Hepatocyte (in vitro differentiated cells): ENCODE measurements at regions not wholly inside any gene's neighbourhood (a gene's known extent, or its start where the extent isn't known, plus 50 kb on each side); places are given as distances from the start of the nearest gene placed in this dataset.

ENCODE experiments used
- DNase-seq: peaks from one replicate; pipeline ENCODE4 v3.0.0-alpha.2; 2016; ENCODE audit warnings: low spot score
- H2AFZ ChIP-seq: fragments of 200-600 bp; sonication (generic); 2 replicates; pipeline ENCODE4 v1.6.0; 2016; ENCODE audit warnings: antibody characterized with exemption, mild to moderate bottlenecking
- H3K27ac ChIP-seq: fragments of 200-600 bp; sonication (generic); 2 replicates; pipeline ENCODE4 v1.5.1; 2016; ENCODE audit warnings: mild to moderate bottlenecking
- H3K27me3 ChIP-seq: fragments of 200-600 bp; sonication (generic); 2 replicates; pipeline ENCODE4 v1.6.1; 2016
- H3K36me3 ChIP-seq: fragments of 200-600 bp; sonication (generic); replicated peaks from 2 replicates; pipeline ENCODE4 v1.5.1; 2016; ENCODE audit warnings: low read depth; ENCODE audit not compliant: insufficient read depth
- H3K4me1 ChIP-seq: fragments of 200-600 bp; sonication (generic); 2 replicates; pipeline ENCODE4 v1.5.1; 2016; ENCODE audit warnings: mild to moderate bottlenecking, moderate library complexity; ENCODE audit not compliant: insufficient read depth
- H3K4me2 ChIP-seq: fragments of 200-600 bp; sonication (generic); 2 replicates; pipeline ENCODE4 v1.6.0; 2016
- H3K4me3 ChIP-seq: fragments of 200-600 bp; sonication (generic); 2 replicates; pipeline ENCODE4 v1.5.1; 2016; ENCODE audit warnings: mild to moderate bottlenecking
- H3K79me2 ChIP-seq: fragments of 200-600 bp; sonication (generic); 2 replicates; pipeline ENCODE4 v1.6.0; 2017; ENCODE audit warnings: mild to moderate bottlenecking
- H3K9me2 ChIP-seq: fragments of 200-600 bp; sonication (generic); replicated peaks from 2 replicates; pipeline ENCODE4 v1.6.0; 2017; ENCODE audit warnings: mild to moderate bottlenecking; ENCODE audit not compliant: insufficient read depth
- H3K9me3 ChIP-seq: fragments of 200-600 bp; sonication (generic); 2 replicates; pipeline ENCODE4 v1.5.1; 2016; ENCODE audit warnings: low read depth, mild to moderate bottlenecking
- H4K20me1 ChIP-seq: fragments of 200-600 bp; sonication (generic); 2 replicates; pipeline ENCODE4 v1.6.0; 2016; ENCODE audit warnings: mild to moderate bottlenecking; ENCODE audit not compliant: insufficient read depth, poor library complexity, severe bottlenecking
- EZH2 ChIP-seq: fragments of 200-600 bp; sonication (generic); IDR thresholded peaks from 2 replicates; pipeline ENCODE4 v1.6.1; 2016; ENCODE audit warnings: antibody characterized with exemption, mild to moderate bottlenecking, borderline replicate concordance
- EZH2phosphoT487 ChIP-seq: fragments of 200-600 bp; sonication (generic); IDR thresholded peaks from one replicate; pipeline ENCODE4 v1.6.1; 2018; ENCODE audit warnings: antibody characterized with exemption, mild to moderate bottlenecking, low read depth, moderate library complexity; ENCODE audit not compliant: unreplicated experiment, severe bottlenecking
- WGBS: methylation state at CpG from one replicate; pipeline ENCODE4 v1.1.6; 2016; ENCODE audit warnings: low lambda C conversion rate; ENCODE audit errors: missing lambda C conversion rate; 5-methylcytosine and 5-hydroxymethylcytosine counted together
- TF ChIP-seq, protein P1 (sequence below): fragments of 200-600 bp; sonication (generic); IDR thresholded peaks from 2 replicates; pipeline ENCODE4 v1.5.1; 2016; ENCODE audit warnings: antibody characterized with exemption, mild to moderate bottlenecking; ENCODE audit not compliant: poor library complexity

- Histone ChIP-seq H2AFZ (no peak overlapping the region), H3K27me3 (no peaks in the 10 kb centered on the region), H3K4me3 (no peak overlapping the region), H3K4me1 (no peaks in the 10 kb centered on the region), H4K20me1 (no peaks in the 10 kb centered on the region), H3K4me2 (no peak overlapping the region), H3K9me2 (no peaks in the 10 kb centered on the region), H3K36me3 (no peaks in the 10 kb centered on the region), H3K27ac (peak overlapping the region; percentile 69), H3K79me2 (no peaks in the 10 kb centered on the region), H3K9me3 (no peaks in the 10 kb centered on the region)
- no peak for DNase-seq
- WGBS, result 68% methylated on average over 3 of the region's 3 CpGs
- TF ChIP-seq, protein P1, sequence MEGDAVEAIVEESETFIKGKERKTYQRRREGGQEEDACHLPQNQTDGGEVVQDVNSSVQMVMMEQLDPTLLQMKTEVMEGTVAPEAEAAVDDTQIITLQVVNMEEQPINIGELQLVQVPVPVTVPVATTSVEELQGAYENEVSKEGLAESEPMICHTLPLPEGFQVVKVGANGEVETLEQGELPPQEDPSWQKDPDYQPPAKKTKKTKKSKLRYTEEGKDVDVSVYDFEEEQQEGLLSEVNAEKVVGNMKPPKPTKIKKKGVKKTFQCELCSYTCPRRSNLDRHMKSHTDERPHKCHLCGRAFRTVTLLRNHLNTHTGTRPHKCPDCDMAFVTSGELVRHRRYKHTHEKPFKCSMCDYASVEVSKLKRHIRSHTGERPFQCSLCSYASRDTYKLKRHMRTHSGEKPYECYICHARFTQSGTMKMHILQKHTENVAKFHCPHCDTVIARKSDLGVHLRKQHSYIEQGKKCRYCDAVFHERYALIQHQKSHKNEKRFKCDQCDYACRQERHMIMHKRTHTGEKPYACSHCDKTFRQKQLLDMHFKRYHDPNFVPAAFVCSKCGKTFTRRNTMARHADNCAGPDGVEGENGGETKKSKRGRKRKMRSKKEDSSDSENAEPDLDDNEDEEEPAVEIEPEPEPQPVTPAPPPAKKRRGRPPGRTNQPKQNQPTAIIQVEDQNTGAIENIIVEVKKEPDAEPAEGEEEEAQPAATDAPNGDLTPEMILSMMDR, result no peak
- no peak for TF ChIP-seq EZH2phosphoT487
- TF ChIP-seq EZH2, result no peak
These were observed 96.1 kb upstream of the EGLN3 start for GRCh38 chr14:34046799-34047520.

DNA sequence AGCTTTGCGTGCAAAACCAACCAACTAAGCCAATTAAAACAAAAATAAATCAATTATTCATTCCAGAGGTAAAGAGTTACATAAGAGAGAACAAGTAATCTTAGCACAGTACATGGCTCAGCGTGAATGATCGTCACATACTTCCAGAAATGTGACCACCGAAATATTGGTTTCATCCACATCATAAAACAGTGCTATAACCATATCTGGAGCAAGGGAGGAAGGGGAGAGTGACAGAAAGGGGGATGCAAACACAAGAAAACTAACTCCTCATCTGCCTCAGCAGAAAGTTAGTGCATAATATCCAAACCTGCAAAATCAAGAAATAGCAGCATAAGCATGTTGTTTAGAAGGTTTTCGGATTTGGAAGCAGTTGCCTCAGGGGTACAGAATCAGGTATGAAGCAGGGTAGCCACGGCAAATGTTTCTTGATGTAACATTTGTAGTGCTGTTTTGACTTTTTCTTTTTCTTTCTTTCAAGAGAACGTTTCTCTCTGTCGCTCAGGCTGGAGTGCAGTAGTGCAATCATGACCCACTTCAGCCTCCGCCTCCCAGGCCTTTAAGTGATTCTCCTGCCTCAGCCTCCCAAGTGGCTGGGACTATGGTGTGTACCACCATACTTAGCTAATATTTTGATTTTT, 93.9 kb upstream of the EGLN3 start:
- no peaks in the 10 kb centered on the region for H3K36me3 ChIP-seq
- no peaks in the 10 kb centered on the region for H4K20me1 ChIP-seq
- no peaks in the 10 kb centered on the region for H3K27me3 ChIP-seq
- no peaks in the 10 kb centered on the region for H3K9me3 ChIP-seq
- H3K27ac ChIP-seq, result no peak overlapping the region
- WGBS, result 93% methylated on average over 9 of the region's 9 CpGs
- H3K4me1 ChIP-seq, result no peaks in the 10 kb centered on the region
- no peak overlapping the region for H2AFZ ChIP-seq
- no peak for TF ChIP-seq EZH2
- TF ChIP-seq EZH2phosphoT487, result no peak
- TF ChIP-seq, protein P1, result no peak
- no peak for DNase-seq
- H3K79me2 ChIP-seq, result no peaks in the 10 kb centered on the region
- no peak overlapping the region for H3K4me3 ChIP-seq
- H3K4me2 ChIP-seq, result no peak overlapping the region
- H3K9me2 ChIP-seq, result no peaks in the 10 kb centered on the region

DNA sequence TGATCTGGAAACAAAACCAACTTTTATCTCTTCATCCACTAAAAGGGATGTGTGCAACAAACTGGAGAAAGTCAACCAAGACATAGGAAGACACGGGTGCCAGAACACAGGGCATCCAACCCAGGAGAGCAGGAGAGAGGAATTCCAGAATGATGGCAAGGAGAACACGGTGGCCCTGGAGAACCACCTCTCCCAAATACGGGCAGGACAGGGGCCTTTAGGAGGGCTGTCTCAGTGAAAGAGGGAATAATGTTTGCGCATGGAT, 93.4 kb upstream of the EGLN3 start:
- peak overlapping the region; percentile 77 for H3K27ac ChIP-seq
- no peaks in the 10 kb centered on the region for H3K9me3 ChIP-seq
- no peaks in the 10 kb centered on the region for H3K36me3 ChIP-seq
- no peak for DNase-seq
- H2AFZ ChIP-seq, result no peak overlapping the region
- TF ChIP-seq EZH2phosphoT487, result no peak
- TF ChIP-seq EZH2, result no peak
- TF ChIP-seq, protein P1, result no peak
- no peaks in the 10 kb centered on the region for H3K79me2 ChIP-seq
- H3K4me3 ChIP-seq, result no peak overlapping the region
- no peaks in the 10 kb centered on the region for H4K20me1 ChIP-seq
- no peak overlapping the region for H3K4me2 ChIP-seq
- 96% methylated on average over 4 of the region's 4 CpGs for WGBS
- H3K4me1 ChIP-seq, result no peaks in the 10 kb centered on the region
- H3K9me2 ChIP-seq, result no peaks in the 10 kb centered on the region
- H3K27me3 ChIP-seq, result no peaks in the 10 kb centered on the region
